EL (cell line): ENCODE measurements at regions not wholly inside any gene's neighbourhood (a gene's known extent, or its start where the extent isn't known, plus 50 kb on each side); places are given as distances from the start of the nearest gene placed in this dataset.

Experiments
- DNase-seq: peaks from one replicate; pipeline ENCODE4 v3.0.0-alpha.2; 2016

DNA sequence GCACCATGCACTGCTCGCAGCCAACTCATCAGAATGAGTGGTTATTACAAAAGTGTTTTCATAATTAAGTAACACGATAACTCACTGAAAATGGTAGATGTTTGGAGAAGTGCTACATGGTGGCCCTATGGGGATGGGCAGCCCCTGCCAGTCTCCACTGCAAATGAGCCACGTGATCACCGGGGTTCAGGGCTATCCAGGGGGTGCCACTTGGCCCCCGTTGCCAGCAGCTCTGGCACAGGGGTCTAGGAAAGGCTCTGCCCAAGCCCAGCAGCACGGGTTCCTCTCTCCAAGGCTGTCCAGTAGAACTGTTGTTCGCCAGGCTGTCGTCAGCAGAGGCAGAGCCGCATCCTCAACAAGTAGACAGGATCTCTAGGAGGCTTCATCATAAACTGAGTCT lies 382.1 kb upstream of the B3GAT1 start:
- DNase-seq, result no peak

DNA sequence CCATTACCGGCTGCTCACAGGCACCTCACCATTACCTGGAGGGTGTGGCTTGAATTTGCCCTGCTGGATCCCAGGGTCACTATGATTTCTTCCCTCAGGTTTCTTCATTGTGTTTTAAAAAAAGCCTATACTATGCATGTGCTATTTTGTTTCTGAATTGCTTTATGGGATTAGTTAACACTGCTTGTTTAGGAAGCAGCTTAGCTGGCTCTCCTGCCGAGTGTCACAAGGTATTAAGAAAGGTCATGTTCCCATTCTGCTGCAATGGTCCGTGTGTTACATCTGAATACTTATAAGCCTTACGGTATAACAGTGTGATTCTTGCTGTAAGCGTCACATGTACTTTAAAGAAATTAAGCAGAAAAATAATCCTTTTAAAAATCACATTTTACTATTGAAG lies 380.6 kb upstream of the B3GAT1 start:
- no peak for DNase-seq

DNA sequence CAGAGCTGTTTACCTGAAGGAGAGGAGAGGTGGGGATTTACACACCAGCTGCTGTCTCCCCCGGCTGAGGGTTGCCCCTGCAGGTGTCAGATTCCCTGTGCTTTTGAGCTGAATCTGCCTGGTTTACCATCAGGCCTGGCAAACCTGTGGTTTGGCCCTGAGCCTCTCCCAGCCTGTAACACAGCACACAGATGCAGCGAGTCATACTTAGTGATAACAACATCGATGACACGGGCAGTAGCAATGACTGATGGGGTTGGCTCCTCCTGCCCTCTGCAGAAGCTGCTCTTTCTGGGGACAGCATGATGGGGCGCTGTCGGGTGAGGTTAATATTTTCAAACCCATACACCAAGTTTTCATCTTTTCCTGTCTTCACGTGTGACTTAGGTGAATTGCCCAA lies 380.0 kb upstream of the B3GAT1 start:
- no peak for DNase-seq

DNA sequence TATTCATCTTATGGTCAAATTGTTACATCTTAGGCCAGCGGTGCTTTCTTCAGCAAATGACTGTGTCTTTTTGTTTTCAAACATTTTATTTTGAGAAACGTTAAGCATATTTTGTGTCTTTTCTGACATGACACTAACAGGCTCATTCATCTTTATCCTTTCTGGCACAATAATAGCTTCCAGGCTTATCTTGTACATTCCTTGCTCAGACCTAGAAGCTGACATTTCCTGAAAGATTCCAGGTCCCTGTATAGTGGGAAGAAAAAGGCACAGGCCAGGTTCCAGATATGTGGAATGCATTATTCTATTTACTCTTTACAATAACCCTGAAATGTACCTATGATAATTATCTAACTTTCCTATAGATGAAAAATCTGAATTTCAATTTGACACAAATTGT lies 379.1 kb upstream of the B3GAT1 start:
- DNase-seq, result no peak

DNA sequence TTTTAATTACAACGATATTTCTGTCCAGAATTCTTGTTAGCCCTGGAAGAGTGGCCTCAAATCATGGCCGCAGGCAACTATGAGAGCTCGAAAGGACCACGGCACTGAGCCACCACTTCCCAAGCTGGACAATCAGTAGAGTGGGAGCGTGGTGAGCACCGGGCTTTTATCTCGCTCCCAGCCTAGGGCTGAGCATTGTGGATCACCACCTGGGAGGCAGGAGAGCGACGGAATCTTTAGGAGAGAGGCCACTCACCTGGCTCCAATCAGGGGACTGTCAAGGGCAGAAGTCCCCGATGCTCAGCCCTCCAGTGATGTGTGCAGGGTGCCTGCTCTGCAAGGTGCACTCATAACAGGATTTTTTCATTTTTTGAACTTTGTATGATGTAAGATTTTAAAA lies 377.1 kb upstream of the B3GAT1 start:
- no peak for DNase-seq

DNA sequence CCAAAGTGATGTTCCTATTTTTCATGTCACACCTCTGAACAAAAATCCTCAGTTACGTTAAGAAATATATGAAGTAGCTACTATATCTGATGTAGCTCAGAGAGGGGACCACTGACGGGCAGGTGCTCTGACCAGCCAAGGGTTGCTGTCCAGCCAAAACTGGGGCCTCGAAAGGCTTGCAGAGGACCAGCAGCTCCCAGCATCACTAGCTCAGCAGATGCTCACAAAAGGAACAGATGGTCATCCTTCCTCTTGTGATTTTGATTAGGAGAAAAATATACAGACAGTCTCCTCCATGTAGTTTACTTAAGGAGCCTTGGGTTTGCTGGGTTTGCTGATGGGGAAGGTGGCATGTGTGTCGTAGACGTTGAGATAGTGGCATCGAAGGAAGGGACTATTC lies 374.6 kb upstream of the B3GAT1 start:
- no peak for DNase-seq

DNA sequence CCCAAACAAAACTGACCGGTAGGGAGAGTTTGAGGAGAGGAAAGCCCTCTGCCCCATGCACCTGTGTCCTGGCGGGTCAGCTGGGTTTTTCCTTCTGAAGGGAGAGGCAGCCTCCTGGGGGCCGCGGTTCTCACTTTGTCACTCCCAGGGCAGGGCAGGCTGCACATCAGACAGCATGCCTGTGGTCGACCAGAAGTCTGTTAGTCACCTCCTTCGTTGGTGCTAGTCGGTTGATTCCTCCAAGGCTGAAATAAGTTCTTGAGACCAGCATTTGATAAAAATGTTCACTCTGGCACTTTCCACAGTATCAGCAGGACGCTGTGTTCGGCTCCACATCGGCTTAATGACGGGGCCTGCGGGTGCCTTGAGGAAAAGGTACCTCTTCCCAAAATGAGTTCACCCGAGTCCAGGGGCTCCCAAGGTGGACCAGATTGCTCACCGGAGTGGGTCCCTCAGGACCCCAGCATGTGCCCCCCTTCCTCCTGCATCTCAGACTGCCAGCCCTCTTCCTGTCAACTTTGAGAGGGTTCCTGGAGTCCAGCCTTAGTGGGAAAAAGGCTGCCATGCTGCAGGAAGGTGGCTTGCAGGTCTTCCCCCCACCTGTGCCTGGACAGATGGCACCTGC lies 373.7 kb upstream of the B3GAT1 start:
- DNase-seq, result no peak

DNA sequence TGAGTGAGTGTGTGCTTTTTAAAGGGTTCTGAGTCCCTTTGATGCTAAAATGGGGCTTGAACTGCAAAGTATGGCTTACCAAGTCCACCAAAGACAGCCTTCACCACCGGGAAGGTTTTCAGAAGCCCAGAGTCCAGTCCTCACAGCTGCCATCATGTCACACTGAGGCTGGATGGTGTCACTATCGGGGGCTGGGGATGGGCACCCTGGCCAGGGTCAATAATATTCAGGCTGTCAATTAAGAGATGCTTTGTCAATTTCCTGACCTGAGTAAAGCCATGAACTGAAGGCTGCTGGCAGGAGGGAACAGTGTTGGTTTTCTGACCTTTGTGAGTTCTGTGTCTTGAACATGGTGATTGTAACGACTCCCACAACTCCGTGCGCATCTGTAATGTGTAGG lies 373.0 kb upstream of the B3GAT1 start:
- DNase-seq, result no peak

DNA sequence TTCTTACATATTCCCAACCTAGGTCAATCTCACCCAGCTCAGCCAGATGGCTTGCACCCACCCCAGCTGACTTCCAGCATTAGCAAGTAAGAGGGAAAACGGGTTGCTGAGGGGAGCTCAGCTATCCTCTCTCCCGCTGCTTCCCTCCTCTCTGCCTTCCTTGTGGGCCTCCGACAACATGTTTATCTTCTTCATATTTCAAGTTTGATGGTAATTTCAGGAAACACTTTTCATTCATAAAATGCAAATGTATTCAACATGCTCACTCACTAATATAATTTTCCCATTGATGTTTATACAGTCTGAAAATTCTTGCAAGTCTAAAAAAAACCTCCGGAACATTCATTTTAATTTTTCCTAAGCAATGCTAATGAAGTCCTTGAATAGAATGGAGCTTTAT lies 372.5 kb upstream of the B3GAT1 start:
- DNase-seq, result no peak

DNA sequence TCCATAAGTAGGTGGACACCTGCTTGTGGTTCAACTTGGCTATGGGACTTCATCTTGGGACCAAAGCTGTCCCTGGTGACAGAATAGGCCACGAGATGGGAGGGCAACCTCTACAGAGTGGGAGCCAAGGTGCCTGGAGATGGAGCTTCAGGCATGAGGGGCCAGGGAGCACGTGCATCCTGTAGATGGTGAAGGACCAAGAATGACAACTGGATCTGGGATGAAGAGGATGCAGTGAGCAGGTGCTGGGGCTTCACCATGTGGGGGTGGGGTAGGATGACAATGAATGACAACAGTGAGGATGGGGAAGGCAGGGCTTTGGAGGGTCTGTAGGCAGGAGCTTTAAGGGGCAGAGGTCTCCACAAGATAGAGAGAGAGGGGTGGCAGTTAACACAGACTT lies 372.0 kb upstream of the B3GAT1 start:
- DNase-seq, result no peak

DNA sequence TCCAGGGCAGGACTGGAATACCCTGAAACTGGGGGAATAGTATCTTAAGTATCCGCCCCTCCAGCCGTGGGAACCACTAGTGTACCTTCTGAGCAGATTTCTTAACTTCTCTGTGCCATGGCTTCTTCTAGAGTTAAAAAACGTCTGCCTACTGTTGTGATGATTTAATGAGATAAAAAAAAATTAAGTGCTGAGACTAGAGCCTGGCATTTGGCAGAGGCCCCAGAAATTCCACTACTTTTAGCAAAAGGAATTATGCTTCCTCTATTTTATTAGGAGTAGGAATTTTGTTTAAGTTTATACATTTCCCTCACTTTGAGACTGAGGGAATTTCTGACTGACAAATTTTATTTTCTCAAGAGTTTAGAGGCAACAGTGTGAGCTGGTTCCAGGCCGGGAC lies 371.2 kb upstream of the B3GAT1 start:
- DNase-seq, result no peak

DNA sequence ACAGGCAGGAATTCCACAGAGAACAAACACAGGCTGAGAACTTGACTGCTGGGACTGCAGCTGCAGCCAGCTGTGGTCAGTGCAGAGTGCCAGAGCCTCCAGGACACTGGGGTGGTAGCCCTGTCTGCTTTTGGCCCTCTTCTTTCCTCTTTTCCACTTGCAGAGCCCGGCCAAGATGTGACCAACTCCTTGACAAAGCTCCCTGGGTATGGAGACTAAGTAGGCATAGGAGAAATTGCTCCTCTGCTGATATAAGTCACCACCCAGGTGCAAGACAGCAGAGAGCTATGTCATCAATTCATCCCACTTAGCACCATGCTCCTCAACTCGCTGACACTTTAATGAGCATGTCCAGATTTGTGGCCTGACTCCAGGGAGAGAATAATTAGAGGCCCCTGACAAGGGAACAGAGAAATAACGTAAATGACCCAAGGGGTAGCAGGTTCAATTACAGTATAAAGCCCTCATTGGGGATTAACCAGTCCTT lies 369.4 kb upstream of the B3GAT1 start:
- no peak for DNase-seq

DNA sequence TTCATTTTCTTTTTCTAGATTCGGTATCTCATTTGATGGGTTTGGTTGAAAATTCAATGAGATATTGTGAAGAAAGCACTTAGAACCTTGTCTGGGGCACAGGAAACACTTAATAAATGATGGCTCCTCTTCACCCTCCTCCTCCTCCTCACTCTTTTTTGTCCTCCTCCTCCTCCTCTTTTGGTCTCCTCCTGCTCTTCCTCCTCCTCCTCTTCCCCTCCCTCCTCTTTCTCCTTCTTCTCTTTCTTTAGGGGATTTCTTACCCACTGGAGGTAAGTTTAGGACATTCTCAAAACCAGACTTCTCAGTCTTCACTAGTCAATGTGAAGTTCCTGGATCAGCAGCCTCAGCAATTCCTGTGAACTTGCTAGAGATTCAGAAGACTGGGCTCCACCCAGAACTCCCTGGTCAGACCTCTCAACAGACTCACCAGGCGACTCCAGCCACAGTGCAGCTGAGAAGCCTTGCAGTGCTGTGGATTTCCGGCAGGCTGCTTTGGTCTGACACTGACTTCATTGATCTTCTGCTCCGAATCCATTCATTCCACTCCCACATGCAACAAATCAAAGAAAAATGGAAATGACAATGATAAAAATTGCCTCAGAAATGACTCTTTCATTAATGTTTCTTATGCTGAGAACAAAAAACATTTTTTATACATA lies 368.6 kb upstream of the B3GAT1 start:
- DNase-seq, result no peak

DNA sequence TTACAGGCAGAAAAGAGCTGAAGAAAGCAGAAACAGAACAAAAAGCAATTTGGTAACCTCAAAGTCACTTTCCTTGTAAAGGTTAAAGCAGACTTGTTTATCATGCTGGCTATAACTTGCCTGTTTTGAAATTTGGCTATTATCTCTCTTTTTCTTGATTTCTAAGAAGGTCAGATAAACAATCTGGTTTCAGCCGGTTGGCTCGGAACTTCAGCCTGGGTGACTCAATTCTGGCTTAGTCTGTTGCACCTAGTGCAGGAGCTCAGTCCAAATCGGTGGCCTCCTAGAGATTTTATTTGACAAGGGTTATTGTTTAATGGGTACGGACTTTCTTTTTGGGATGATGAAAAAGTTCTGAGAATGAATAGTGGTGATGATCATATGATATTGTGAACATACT lies 367.1 kb upstream of the B3GAT1 start:
- no peak for DNase-seq

DNA sequence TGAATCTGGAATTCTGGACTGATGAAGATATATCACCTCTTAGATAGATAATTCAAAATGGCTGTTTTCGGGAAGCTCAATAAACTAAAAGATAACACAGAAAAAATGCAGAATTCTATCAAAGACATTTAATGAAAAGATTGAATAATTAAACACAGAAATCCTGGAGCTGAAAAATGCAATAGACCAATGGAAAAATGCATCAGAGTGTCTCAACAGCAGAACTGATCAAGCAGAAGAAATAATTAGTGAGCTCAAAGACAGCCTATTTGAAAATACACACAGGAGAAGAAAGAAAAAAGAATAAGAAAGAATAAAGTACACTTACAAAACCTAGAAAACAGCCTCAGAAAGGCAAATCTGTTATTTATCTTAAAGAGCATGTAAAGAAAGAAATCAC lies 356.4 kb upstream of the B3GAT1 start:
- DNase-seq, result no peak

DNA sequence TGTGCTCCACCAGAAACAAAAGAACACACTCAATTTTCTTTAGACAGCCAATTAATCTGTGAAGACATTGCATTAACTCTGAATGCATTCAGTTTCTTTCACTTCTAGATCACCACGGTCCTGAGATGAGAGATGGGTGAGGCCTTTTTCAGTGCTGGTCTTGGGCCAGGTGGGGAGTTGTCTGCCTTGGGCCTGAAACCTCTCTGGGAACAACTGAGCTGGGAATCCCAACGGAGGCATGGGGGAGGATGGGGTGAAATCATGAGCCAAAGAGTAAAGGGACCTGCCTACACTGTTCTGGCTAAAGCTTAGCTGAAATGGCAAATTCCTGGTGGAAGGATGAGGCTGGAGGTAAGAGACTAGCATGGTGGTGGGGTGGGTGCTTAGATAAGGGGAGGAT lies 353.5 kb upstream of the B3GAT1 start:
- DNase-seq, result no peak

DNA sequence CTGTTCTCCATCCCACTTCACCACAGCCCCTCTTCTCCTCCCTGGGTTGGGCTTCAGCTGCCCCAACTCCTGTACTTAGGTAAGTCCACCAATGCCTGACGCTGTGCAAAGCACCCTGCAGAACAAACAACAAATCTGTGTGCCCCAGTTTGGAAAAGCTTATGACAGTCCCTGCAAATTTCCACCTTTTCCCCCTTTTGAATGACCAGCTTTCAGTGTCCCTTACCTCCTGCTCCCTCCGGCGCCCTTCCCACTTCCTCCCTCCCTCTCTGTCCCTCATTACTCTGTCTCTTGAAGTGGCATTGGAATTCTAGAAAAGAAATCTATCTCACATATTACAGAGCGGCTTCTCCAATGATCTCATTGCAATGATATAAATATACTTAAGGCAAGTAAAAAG lies 352.9 kb upstream of the B3GAT1 start:
- DNase-seq, result no peak

DNA sequence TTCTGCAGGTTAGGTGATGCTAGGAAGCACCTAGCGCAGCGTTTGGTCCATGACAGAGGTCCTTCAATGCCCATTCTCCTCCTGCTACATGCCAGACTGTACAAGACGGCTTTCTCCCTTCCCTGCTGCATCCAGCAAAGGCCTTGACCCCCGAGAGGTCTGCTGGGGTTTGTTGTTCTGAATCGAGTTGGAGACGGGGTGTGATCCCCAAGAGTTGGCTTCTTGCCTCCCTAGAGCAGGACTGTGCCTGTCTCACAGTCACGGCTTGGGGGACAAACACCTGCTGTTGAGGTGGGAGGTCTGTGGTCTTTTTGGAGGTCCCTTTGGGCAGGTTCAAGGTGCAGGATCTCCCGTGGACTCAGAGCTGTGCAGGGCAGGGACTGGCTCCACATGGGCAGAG lies 352.3 kb upstream of the B3GAT1 start:
- DNase-seq, result no peak

DNA sequence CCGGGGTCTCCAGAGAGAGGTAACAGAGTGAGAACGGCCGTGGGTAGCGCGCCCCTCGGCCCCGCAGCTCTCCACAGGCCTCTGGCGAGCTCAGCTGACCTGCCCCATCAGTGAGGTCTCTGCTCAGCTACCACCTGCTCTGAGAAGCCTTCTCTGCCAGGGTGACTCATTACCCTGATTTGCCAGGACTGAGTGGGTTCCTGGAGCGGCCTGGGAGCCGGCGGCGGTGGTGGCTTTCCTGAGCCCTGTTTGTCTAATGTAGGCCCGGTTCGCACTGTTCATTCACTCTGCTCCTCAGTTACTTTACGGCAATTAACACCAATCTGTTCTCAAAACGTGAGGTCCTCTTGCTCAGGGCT lies 351.0 kb upstream of the B3GAT1 start:
- no peak for DNase-seq

DNA sequence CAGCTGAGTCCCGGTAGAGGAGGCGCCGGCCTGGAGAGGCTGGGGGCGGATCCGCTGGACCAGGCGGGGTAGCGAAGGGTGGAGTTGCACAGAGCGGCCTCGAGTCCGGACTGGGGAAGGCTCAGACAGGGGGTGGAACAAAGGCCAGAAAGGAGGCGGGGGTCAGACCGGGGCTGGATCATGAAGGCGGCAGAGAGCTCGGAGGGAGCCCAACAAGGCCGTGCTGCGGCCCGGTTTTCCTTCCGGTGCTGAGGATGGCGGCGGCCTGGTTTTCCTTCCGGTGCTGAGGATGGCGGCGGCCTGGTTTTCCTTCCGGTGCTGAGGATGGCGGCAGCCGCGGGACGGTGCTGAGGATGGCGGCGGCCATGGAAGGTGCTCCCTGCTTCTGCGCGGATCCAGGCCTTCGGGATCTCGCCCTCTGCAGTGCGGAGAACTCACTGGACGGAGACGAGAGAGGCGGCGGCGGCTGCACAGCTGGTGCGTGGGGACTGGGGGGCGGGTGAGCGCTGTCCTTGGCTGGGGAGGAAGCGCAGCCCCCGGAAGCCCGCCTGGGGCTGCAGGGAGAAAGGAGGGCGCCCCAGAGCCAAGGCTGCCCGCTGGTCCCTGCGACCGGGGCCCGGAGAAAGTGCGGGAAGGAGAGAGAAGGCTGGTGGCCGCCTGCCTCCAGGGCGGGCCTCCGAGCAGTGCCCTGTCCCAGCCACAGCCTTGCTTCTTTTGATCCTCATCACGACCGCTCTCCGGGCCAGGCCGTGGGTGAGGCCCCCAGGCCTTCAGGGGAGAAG lies 350.4 kb upstream of the B3GAT1 start:
- DNase-seq, result no peak

DNA sequence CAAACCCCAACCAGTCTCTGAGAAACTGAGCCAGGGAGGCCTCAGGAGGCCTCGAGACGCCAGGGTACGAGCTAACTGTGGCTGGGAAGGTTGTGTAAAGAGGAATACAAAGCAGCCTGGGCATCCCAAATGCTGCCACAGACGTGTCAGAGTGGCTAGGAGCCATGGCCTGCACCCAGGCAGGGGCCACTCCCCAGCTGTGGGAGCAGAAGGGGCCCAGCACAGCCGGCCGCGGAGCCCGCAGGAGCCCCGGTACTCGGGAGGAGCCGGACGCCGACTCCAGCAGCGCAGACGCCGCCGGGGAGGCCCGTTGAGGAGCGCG lies 349.8 kb upstream of the B3GAT1 start:
- DNase-seq, result no peak

DNA sequence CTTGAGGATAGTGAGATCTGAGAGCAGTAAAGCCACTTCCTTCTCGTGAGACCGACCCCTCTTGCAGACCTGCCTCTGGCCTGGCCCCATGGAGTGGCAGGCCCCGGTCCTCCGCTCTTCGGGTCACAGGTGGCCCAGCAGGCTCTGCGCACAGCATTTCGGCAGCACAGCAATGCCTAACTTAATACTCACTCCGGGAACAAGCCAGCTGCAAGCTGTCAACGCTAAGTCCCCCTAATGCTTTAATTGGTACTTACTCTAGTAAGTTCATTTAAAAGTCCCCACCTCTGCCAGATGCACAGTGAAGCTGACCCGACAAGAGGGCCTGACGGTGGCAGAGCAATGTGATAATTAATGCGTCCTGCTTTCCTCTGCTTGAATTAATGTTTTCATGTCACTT lies 349.3 kb upstream of the B3GAT1 start:
- DNase-seq, result no peak

DNA sequence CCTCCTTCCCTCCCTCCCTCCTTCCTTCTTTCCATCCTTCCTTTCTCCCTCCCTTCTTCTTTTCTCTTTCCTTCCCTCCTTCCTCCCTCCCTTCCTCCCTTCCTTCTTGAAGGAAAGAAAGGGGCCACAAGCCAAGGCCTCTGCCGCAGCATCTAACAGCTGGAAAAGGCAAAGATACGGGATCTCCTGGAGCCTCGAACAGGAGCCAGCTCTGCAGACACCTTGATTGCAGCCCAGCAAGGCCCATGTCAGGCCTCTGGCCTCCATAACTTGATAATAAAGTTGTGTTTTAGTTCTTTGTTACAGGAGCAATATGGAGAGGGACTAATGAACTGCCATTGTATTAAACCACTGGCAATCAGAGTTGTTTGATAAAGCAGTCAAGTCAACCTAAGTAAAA lies 348.9 kb upstream of the B3GAT1 start:
- no peak for DNase-seq

DNA sequence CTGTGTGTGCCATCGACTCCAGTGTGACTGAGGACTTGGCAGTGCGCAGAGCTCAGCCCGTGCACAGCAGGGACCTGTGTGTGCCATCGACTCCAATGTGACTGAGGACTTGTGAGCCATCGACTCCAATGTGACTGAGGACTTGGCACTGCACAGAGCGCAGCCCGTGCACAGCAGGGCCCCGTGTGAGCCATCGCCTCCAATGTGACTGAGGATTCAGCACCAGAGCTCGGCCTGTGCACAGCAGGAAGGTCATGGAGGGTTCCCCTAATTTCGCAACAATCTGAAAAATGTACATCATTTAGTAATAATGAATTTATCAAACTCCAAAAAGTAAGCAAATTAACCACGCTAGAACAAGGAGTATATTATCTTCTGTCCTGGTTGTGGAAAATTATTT lies 348.3 kb upstream of the B3GAT1 start:
- DNase-seq, result no peak

DNA sequence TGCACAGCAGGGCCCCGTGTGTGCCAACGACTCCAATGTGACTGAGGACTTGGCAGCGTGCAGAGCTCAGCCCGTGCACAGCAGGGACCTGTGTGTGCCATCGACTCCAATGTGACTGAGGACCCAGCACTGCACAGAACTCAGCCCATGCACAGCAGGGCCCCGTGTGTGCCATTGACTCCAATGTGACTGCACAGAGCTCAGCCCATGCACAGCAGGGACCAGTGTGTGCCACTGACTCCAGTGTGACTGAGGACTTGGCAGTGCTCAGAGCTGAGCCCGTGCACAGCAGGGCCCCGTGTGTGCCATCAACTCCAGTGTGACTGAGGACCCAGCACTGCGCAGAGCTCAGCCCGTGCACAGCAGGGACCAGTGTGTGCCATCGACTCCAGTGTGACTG lies 347.8 kb upstream of the B3GAT1 start:
- DNase-seq, result no peak
